Hematopoietic multipotent progenitor cell treated with erythropoietin and hydrocortisone succinate and interleukin-3 and kit ligand, for 15 days (in vitro differentiated cells): ENCODE measurements at regions not wholly inside any gene's neighbourhood (a gene's known extent, or its start where the extent isn't known, plus 50 kb on each side); places are given as distances from the start of the nearest gene placed in this dataset.
A peak's percentile ranks its signal among the peaks of the same experiment; 100 is the strongest.
"Not testable (repeated sequence)": the region's sequence is repeated elsewhere in the genome, so short reads cannot be mapped to it uniquely, and the experiment has no call there.

Experiments used
- DNase-seq: peaks from one replicate; pipeline ENCODE4 v3.0.0-alpha.2; 2015; ENCODE audit warnings: low spot score

DNA sequence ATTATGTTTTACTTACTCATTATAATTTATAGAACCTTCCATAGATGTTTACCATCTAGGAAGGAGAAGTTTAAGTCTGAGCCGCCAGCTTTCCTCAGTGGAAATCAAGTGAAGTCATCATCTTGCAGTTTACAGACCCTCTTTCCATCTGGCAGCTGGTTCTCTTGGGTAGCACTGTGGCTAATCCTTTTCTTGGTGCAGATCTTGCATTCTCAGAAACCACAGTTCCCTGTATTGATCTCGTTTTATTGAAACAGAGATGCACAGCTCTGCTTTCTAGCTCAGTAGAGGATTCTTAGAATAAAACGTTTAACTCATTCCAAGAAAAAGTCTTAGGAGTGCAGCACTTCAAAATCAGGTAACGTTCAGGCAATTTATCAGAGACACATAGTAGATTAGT is 1154.7 kb downstream of the FOXD4L5 start:
- DNase-seq: not testable (repeated sequence)

DNA sequence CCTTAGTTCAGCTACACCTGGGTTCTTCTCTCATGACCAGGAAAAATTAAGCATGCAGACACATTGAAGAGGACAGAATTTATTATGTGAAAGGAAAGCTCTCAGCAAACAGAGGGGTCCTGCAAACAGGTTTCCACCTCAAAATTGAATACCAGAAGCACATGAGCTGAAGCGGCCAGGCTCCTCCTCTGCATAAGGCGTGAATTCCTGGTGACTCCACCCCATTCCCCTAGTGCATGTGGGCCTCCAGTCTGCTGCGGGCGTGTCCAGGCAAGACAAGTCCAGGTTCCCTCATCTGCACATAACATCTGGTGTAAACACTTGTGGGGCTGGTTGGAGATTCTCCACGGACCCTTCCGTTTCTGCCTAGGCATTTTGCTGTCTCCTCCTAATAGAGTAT is 1156.4 kb downstream of the FOXD4L5 start:
- no peak for DNase-seq

DNA sequence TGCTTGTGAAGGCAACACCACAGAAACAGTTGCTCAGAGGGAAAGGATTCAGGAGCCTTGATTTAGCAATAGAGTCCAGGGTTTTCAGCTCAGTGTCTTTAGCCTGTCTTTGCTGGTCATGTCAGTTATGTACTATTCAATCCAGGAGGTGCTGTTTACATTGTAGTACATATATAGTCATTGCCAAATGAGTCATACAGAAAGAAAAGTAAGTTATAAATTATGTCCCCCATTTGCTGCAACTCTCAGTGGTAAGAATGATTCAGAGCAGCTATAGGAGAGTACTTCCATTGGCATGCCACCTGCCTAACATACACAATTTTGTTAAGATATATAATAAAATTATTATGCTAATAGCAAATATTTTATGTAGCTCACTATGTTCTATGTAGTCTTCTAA is 1163.4 kb downstream of the FOXD4L5 start:
- DNase-seq: not testable (repeated sequence)

DNA sequence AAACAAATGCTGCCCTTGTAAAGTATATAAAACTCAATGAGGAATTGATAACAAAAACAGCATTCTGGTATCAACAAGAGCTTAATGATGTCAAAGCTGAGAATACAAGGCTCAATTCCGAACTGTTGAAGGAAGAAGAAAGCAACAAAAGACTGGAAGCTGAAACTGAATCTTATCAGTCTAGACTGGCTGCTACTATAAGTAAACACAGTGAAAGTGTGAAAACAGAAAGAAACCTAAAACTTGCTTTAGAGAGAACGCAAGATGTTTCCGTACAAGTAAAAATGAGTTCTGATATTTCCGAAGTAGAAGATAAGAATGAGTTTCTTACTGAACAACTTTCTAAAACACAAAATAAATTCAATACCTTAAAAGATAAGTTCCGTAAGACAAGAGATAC is 1167.7 kb downstream of the FOXD4L5 start:
- not testable (repeated sequence) for DNase-seq

DNA sequence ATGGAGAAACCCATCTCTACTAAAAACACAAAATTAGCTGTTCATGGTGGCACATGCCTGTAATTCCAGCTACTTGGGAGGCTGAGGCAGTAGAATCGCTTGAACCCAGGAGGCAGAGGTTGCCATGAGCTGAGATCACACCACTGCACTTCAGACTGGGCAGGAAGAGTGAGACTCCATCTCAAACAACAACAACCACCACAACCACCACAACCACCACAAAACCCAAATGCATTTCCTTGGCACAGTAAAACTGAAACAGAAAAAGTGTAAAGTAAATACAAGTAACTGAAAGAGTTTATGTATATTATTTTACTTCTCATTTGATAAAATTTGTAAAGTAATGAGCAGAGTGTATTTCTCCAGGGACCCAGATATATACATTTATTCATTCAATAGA is 1177.1 kb downstream of the FOXD4L5 start:
- not testable (repeated sequence) for DNase-seq

DNA sequence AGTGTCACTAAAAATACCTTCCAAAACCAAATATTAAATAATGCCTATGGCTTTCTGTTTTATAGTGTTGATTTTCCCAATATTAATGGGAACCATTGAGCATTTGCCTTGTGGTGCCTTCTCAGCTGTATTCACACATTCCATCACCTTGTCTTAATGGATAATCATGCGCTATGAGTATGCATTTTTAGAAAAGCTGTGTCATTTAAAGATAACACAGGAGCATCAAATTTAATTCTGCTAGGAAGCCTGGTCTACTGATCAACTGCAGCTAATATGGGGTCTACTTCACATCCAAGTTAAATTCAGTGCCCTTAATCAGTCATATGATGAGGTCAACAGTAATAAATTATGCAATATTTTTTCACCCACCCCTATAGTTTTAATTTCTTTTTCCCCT is 1177.8 kb downstream of the FOXD4L5 start:
- DNase-seq: not testable (repeated sequence)

DNA sequence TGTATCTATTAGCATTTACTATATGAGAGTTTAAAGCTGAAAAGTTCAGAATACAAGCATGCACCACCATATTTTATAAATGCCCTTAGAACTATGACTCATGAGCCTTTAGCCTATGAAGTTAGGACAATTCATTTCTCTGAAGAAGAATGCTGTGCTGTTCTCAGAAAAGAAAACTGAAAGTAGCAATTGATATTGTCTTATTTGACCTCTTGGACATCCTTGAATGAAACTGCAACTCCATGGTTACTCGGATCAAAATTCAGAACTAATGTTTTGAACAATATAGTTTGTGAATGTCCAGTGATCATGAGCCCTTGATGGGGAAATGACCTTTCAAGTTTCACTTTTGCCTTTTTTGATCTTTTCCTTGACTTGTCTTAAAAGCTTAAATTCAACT is 1179.8 kb downstream of the FOXD4L5 start:
- not testable (repeated sequence) for DNase-seq

DNA sequence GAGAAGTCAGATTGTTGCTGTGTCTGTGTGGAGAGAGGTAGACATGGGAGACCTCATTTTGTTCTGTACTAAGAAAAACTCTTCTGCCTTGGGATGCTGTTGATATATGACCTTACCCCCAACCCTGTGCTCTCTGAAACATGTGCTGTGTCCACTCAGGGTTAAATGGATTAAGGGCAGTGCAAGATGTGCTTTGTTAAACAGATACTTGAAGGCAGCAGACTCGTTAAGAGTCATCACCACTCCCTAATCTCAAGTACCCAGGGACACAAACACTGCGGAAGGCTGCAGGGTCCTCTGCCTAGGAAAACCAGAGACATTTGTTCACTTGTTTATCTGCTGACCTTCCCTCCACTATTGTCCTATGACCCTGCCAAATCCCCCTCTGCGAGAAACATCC is 1183.5 kb downstream of the FOXD4L5 start:
- not testable (repeated sequence) for DNase-seq

DNA sequence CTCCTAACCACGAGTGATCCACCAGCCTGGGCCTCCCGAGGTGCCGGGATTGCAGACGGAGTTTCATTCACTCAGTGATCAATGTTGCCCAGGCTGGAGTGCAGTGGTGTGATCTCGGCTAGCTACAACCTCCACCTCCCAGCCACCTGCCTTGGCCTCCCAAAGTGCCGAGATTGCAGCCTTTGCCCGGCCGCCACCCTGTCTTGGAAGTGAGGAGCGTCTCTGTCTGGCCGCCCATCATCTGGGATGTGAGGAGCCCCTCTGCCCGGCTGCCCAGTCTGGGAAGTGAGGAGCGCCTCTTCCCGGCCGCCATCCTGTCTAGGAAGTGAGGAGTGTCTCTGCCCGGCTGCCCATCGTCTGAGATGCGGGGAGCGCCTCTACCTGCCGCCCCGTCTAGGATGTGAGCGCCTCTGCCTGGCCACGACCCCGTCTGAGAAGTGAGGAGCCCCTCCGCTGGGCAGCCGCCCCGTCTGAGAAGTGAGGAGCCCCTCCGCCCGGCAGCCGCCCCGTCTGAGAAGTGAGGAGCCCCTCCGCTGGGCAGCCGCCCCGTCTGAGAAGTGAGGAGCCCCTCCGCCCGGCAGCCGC is 1184.3 kb downstream of the FOXD4L5 start:
- DNase-seq: not testable (repeated sequence)

DNA sequence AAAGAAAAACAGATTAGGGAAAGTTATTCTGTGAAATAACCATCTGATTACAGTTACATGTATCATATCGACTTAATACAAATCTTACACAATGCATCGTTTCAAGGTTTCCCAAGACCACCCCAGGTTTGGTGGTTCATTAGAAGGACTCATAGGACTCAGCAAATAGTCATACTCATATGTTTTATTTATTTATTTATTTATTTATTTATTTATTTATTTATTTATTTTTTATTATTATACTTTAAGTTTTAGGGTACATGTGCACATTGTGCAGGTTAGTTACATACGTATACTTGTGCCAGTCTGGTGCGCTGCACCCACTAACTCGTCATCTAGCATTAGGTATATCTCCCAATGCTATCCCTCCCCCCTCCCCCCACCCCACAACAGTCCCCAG is 1199.0 kb downstream of the FOXD4L5 start:
- not testable (repeated sequence) for DNase-seq

DNA sequence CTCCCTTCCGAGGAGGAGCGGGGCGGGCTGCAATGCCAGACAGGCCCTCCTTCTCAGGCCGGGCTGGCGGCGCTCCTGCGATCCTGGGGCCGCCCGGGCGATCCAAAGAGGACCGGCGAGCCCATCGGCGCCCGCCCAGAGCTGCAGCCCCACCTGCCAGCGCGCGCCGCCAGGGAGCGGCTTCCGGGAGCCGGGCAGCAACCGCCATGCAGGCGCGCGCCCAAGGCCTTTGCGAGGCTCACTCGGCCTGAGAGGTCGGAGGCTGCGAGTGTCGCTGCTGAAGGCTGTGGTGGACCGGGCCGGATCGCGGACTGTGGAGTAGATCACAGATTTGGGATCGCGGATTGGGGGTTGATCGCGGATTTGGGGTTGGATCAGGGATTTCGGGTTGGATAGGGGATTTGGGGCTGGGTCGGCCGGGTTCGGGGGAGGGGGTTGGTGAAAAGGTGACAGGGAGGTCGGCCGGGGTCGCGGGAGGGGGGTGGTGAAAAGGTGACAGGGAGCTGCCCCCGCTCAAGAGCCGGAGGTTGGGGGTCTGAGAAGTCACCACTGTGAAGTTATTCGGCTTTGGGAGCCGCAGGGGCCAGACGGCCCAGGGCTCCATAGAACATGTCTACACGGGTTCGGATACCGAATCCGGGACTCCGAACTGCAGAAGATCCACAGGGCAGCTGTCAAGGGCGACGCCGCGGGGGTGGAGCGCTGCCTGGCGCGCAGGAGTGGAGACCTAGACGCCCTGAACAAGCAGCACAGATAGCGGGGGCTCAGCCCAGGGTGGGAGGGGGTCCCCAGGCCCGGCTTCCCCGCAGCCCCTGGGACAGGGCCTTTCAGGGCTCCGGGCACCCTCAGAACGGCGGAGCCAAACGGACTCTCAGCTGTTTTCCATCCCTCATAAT is 1213.4 kb downstream of the FOXD4L5 start:
- DNase-seq: not testable (repeated sequence)

DNA sequence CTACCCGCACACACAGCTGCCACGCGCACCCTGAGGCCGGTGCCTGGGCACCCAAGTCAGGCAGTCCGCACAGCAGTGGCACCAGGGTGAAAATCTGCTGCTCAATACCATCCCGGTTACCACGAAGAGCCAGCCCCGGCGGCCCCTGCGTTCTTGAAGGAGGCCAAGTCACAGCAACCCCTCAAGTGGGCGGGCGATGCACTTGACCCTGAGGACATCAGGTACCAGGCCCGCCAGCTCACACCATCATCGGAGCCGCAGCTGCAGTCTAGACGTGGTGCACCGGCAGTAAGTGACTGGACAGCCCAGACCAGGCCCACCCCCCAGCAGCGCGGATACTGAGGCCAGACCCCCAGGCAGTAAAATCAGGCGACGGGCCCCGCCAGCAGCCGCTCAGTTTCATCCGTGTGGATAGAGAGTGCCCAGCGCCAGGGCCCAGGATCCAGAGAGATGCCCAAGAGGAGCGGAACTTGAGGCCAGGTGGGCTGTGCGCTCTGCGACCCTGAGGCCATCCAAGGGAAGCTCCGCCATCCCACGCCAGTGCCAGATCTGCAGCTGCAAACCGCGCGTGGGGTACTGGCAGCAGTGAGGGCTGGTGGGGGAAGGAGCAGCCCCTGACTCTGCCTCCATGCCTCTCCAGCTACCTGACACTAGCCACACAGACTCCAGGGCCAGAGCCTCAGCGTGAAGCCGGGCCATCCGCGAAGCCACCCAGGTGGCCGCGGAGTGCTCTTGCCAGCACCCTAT is 1214.2 kb downstream of the FOXD4L5 start:
- not testable (repeated sequence) for DNase-seq

DNA sequence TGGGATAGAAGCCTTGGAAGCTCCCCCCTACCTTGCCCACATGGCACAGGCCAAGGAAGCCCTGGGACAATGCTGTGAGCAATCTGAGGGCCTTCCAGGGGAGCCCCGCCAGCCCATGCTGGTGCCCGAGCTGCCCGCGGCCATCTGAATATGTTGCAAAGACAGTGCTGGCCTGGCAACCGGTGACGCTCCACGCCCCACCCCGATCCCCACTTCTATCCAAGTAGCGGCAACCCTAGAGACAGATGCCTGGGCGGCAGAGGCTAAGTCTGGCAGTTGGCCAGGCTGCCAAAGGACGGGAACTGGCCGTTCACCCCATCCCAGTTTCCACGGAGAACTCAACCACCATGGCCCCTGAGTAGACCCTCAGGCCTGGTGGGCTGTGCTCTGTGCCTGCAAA is 1214.9 kb downstream of the FOXD4L5 start:
- DNase-seq: not testable (repeated sequence)

DNA sequence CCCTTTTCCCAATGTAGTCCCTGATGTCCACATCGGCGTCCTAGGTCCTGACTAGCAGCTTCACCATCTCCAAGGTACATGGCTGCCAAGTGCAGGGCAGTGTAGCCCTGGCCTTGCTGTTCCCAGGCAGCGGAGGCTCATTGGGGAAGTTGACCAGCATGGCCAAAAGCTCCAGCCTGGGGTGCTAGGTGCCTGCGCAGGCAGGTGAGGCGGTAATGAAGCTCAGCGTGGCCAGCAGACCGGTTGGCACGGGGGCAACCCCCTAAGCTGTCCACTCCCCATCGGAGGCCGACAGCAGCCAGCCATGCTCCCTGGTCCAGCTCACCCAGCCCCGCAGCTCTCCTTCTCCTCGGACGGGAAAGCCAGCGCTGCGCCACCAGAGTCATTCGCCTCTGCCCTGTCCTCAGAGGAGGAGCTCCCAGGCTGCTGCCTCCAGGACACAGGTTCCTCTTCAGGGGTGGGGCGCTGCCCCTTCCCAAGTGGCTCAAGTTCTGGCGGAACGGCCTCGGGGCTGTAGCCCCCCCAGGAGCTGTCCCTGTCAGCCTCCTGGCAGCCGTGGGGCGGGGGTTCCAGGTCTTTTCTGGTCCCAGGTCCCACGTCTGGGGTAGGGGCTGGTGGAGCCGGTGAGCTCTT is 1218.2 kb downstream of the FOXD4L5 start:
- DNase-seq: no peak

DNA sequence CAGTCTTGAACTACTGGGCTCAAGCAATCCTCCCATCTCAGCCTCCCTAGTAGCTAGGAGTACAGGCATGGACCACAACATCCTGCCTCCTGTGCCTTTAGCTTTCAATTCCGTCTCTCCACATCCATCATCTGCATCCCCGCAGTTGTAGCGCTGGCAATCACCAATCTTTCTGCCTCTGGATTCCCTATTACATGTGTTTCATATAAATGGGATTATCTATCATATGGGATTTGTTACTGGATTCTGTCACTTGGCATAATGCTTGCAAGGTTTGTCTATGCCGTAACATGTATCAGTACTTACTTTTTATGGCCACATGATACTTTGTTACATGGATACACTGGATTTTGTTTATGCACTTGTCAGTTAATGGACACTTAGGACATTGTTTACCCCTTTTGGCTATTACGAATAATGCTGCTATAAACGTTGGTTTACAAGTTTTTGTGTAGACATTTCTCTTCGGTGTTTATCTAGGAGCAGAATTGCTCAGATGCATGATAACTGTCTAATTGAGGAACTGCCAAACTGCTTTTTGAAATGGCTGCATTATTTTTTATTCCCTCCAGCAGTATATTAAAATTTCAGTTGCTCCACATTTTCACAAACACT is 1223.9 kb downstream of the FOXD4L5 start:
- no peak for DNase-seq

DNA sequence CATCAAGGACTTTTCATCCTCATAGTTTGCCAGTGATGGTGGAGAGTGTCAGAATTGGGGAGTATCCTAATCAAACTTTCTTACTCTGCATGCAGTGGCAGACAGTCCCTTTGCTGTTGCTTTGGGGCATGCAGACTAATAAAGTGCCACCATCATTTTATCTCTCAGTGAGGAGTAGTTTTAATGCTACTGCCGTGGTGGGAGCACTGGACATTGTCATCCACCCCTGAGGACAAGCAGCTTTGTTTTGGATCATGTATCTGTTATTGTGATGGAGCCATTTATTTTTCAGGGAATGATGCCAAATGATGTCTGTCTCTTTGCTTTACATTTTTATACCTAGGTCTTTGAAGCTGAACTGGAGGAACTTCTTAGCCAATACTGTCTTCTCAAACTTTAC is 1226.9 kb downstream of the FOXD4L5 start:
- DNase-seq: not testable (repeated sequence)

DNA sequence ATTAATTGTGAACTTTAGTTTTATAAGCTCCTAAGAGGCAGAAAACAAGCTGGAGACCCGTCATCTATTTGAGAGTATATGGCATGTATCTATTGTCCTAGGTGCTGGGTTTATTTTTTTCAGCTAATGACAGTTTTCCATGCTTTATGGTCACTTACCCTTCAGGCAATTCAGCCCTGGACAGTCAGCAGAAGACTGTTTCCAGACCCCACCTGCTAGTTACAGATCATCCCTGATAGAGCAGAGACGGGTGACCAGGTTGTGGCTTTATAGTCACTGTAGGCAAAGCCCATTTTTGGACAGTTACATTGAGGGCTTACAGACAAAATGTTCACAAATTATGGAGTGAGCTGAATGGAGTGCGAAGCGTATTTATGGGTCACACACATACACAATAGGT is 1227.5 kb downstream of the FOXD4L5 start:
- DNase-seq: no peak

DNA sequence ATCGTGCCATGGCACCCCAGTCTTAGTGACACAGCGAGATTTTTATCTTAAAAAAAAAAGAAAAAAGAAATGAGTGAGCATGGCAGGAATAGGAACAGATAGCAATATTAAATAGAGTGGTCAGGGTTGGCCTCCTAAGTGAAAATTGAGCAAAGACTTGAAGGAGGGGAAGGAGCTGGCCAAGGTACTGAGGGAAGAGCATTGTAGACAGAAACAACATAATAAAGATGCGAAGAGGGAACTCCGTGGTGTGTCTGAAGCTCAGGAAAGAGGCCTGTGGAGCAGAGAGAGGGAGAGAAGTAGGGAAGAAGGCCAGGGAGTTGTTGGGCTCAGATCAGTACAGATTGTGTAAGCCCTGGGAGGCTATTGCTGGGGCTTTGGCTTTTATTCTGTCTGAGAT is 1256.1 kb downstream of the FOXD4L5 start:
- DNase-seq: not testable (repeated sequence)

DNA sequence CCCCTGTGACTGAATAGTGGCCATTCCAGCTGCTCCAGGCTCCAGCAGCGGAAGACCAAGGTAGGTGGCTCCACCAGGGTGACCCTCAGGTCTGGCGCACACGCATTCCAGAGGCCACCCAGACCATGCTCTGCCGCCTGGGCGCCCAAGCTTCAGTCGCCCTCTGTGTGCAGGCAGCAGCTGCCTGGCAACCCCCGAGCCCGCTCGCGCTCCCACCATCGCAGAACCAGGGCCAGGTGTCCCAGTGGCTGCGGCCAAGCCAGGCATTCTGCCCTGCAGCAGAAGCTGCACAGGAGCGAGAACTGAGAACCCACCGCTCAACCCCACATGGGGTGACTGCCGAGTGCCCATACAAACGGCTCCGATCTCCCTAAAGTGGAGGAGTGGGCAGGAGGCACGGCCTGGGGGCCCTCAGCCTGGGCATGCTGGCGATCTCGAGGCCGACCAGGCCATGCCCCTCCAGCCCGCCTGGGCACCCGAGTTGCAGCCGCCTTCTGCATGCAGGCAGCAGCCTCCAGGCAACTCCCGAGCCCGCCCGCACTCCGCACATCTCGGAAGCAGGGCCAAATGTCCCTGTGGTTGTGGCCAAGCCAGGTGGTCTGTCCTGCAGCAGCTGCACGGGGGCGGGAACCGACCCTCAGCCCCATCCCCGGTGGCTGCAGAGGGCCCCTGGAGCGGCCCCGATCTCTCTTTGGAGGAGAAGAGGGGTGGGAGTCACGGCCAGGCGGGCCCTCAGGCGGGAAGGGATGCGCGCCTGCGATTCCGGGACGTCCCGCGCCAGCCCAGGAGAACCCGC is 1264.1 kb downstream of the FOXD4L5 start:
- DNase-seq: not testable (repeated sequence)

DNA sequence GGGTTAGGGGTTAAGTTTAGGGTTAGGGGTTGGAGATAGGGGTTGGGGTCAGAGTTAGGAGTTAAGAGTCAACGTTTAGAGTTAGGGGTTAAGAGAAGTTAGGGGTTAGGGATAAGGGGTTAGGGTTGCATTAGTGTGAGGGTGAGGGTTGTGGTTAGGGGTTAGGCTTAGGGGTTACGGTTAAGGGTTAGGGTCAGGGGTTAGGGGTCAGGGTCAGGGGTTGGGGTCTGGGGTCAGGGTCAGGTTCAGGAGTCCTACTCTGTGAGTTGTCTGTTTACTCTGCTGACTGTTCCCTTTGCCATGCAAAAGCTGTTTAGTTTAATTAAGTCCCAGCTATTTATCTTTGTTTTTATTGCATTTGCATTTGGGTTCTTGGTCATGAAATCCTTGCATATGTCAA is 1267.3 kb downstream of the FOXD4L5 start:
- DNase-seq: not testable (repeated sequence)

DNA sequence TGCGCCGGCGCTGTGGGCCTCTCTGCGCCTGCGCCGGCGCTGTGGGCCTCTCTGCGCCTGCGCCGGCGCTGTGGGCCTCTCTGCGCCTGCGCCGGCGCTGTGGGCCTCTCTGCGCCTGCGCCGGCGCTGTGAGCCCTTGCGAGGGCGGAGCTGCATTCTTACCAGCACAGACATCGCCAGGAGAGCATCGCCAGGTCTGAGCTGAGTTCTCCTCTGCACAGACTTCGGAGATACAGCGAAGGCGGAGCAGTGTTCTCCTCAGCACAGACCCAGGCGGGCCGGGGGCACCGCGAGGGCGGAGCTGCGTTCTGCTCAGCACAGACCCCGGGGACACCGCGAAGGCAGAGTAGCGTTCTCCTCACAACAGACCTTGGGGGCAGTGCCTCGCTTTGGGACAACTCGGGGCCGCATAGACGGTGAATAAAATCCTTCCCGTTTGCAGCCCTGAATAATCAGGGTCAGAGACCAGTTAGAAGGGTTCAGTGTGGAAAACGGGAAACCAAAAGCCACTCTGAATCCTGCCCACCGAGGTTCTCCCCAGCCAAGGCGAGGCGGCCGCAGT is 1268.1 kb downstream of the FOXD4L5 start:
- DNase-seq: peak; percentile 17
